ENCODE measurements at regions not wholly inside any gene's neighbourhood (a gene's known extent, or its start where the extent isn't known, plus 50 kb on each side); places are given as distances from the start of the nearest gene placed in this dataset.

DNA sequence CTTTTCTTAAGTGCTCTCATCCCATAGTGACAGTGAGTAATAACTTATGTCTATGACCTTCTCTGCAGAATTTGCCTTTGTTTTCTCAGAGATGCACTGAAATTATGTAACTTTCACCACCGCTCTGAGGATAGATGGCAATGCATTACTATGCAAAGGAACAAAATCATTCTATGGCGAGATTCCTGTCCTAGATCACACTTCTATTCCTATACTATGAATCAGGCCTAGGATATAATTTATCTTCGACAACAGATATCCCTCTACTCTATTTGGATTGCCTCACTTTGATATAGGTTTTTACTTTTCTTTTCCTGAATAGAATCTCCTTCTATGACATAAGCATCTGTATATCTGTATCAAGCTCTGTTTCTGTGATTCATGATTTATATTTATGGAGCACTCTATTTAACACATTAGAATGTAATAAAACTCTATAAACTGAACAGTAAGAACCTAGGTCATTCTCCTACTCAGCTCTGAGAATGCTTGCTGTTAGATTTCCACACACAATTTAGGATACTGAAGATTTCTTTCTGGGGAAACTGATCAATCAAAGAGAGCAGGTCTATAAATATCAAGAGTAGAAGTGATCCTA, 1082.3 kb upstream of the ADGRL3 start (continued):
- TF ChIP-seq, protein P1, sequence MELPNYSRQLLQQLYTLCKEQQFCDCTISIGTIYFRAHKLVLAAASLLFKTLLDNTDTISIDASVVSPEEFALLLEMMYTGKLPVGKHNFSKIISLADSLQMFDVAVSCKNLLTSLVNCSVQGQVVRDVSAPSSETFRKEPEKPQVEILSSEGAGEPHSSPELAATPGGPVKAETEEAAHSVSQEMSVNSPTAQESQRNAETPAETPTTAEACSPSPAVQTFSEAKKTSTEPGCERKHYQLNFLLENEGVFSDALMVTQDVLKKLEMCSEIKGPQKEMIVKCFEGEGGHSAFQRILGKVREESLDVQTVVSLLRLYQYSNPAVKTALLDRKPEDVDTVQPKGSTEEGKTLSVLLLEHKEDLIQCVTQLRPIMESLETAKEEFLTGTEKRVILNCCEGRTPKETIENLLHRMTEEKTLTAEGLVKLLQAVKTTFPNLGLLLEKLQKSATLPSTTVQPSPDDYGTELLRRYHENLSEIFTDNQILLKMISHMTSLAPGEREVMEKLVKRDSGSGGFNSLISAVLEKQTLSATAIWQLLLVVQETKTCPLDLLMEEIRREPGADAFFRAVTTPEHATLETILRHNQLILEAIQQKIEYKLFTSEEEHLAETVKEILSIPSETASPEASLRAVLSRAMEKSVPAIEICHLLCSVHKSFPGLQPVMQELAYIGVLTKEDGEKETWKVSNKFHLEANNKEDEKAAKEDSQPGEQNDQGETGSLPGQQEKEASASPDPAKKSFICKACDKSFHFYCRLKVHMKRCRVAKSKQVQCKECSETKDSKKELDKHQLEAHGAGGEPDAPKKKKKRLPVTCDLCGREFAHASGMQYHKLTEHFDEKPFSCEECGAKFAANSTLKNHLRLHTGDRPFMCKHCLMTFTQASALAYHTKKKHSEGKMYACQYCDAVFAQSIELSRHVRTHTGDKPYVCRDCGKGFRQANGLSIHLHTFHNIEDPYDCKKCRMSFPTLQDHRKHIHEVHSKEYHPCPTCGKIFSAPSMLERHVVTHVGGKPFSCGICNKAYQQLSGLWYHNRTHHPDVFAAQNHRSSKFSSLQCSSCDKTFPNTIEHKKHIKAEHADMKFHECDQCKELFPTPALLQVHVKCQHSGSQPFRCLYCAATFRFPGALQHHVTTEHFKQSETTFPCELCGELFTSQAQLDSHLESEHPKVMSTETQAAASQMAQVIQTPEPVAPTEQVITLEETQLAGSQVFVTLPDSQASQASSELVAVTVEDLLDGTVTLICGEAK (IDR thresholded peaks at IDR 0.05): no peak
- TF ChIP-seq, protein P1 (CRISPR knock-in tag; IDR thresholded peaks at IDR 0.05): no peak
- TF ChIP-seq RXRA (CRISPR knock-in tag; IDR thresholded peaks at IDR 0.05): no peak
- TF ChIP-seq ZNF326 (CRISPR knock-in tag; IDR thresholded peaks at IDR 0.05; ENCODE audit: borderline replicate concordance): no peak
- no peak for TF ChIP-seq HNRNPL (IDR thresholded peaks at IDR 0.05; ENCODE audit: low read depth, low read length)
